Pons (tissue), 1 donor: ENCODE measurements at regions not wholly inside any gene's neighbourhood (a gene's known extent, or its start where the extent isn't known, plus 50 kb on each side); places are given as distances from the start of the nearest gene placed in this dataset.
"Not testable (repeated sequence)": the region's sequence is repeated elsewhere in the genome, so short reads cannot be mapped to it uniquely, and the experiment has no call there.

Source experiments
- DNase-seq: peaks from one replicate; pipeline ENCODE4 v3.0.0-alpha.2; 2016; ENCODE audit warnings: low spot score

DNA sequence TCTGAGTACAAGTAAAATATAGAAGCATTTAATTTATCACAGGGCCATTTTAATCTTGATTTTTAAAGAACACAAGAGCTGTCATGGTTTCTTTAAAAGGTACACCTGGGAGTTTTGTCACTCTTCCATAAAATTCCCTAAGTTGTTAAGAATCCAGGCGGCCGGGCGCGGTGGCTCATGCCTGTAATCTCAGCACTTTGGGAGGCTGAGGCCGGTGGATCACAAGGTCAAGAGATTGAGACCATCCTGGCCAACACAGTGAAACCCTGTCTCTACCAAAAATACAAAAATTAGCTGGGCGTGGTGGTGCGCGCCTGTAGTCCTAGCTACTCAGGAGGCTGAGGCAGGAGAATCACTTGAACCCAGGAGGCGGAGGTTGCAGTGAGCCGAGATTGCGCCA lies 278.3 kb downstream of the PCDH17 start:
- DNase-seq, result not testable (repeated sequence)

DNA sequence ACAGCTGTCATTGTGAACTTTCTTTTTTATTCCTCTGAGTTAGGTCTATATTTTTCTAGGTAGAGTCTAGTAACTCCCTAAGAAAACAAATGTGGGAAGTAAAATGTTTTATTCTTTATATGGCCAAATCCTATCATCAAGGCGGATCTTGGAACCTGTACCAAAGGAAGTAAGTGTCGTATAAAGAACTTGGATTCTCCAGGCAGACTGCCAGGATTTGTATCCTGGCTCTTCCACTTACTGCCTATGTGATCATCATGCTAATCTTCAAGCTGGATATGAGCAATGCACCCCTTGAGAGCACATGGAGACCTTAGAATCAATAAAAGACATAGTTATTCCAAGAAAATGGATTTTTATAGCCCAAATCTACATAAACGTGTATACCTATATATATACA lies 286.5 kb downstream of the PCDH17 start:
- DNase-seq, result peak; percentile 32

DNA sequence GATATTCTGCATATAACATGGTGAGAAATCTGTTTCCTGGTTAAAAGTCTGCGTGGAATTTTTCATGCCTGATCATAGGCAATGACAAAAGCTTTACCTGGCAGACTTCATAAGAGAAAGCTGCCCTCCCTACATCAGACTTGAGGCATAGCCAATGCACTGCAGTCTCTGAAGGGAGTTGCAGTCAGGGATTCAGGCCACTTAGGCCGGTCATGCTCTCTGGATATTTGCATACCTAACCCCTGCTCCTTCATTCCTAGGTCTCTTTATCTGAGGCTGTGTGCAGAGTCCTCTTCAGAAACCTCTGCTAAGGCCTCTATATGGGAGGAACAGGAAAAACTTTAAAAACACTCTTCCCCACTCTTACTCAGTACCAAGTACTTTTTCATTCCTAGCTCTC lies 287.4 kb downstream of the PCDH17 start:
- no peak for DNase-seq

DNA sequence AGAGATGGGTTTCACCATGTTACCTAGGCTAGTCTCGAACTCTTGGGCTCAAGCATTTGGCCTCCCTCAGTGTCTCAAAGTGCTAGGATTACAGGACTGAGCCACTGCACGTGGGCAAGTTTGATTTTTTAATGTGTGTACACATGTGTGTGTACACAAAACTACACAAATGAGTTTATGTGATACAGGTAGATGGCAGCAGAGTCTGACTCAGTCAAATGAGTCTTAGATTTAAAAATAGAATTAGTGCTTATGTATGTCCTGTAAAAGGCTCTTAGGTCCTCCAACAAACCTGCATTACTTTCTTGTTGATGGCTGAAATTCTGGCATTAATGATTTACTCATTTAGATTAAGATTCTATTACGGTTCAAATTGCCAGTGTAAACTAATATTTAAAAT lies 293.7 kb downstream of the PCDH17 start:
- DNase-seq, result peak; percentile 3

DNA sequence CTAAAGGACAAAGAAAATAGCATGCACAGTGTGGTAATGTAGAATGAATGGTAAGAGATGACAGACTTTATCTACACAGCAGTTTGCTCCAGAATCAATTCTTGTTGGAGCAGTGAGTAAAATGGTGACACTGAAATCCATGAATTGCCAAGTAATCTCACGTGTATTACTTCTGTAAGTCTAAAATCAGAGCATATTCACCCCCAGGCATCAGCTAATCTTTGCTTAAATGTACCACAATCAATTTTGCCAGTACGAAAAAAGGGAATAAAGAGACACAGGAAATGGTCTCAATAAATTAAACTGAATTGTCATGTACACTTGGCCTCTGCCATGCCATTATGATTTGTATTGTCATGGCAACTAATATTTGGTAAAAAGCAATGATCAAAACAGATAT lies 294.2 kb downstream of the PCDH17 start:
- no peak for DNase-seq

DNA sequence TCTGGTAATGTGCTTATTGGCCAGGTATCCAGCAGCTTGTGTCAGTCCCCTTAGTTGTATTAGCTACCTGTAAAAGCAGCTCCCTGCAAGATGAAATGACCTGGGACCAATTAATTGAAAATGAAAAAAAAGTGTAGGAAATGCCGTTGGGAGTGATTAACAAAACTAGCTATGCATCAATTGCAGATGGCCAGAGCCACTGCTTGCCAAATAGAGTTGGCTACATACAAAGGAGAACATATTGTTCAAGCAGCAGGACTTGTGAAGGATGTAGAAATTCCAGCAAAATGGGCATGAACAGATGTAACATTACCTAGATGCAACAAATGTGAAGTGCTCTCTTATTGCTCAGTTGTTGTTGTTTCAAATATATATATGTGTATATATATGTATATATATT lies 300.5 kb downstream of the PCDH17 start:
- peak; percentile 5 for DNase-seq

DNA sequence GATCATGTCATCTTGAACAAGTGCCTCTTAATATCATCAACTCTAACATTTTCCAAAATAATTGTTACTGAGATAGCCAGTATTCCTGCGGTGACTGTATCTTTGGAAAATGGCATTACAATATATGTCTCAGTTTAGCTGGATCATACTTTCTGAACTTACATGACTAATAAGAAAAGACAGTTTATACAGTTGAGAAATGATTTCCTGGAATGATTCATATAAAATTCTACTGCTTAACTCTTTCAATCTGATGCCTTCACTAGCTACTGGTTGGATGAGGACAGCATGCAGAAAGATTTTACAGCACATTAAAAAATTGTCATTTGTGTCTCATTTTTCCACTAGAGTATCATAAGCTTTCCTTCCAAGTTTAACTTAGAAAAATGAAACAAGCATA lies 302.1 kb downstream of the PCDH17 start:
- no peak for DNase-seq

DNA sequence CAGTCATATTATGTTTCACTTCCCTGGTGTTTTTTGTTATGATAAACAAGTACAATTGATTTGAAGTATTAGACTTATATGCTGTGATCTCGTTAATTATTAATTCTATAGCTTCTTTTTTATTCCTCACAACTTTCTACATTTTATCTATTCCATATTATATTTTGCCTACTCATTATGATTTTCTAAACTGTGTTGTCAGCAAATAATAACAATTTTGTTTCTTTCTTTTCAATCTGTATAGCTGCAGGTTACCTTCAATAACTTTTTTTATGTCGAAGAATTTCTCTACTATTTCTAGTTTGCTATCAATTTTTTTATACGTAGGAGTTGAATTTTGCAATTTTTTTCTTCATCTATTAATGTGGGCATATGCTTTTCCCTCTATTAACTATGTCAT lies 304.4 kb downstream of the PCDH17 start:
- DNase-seq, result no peak

DNA sequence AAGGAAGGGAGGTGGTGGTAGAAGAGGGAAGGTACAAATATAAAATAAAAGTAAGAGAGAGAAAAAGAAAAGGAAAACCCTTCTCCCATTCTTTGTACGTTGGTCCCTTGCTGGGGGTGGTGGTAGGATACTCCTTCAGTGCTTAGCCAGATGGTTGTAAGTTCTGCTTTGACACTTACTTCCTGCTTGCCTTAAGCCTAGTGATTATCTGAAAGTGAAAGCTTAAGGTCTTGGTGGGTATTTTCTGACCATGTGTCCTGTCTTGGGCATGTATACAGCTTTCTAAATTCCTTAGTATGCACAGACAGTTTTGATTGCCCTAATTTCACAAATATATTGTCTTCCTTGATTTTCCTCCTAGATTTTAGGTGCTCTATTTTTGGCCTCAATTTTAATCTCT lies 314.8 kb downstream of the PCDH17 start:
- DNase-seq, result no peak

DNA sequence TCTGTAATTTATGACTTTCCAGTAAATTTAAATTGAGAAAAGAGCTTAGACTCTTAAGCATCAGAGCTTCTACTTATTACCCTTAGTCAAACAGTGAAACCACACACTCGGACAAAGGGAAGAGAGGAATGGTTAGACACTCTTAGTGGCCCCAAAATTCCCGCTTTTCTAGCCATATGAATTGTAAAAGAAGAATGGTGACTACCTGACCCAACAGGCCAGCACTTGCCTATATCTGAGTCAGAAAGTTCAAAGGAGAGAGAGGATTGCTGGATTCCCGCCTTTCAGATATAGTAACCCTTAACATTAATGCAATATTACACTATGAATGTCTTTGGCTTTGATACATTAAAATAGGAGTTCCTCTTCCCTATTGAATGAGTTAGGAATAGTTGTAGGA lies 317.3 kb downstream of the PCDH17 start:
- no peak for DNase-seq

DNA sequence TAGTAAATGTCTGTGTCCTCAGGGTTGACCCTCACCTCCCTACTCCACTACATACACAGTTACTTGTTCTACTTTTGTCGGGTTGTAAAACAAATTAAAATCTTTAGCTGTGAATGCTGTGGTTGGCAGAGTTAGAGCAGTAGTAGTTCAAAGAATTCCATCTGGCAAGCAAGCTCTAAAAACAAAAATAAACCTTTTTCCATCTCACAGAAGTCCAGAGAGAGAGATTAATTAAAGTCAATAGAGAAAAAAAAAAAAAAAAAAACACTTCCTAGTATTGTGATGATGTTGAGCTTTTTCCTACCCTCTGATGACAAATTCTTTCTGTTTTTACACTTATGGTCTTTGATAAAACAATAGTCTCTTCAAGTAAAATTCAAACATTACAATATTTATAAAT lies 338.4 kb downstream of the PCDH17 start:
- DNase-seq, result no peak

DNA sequence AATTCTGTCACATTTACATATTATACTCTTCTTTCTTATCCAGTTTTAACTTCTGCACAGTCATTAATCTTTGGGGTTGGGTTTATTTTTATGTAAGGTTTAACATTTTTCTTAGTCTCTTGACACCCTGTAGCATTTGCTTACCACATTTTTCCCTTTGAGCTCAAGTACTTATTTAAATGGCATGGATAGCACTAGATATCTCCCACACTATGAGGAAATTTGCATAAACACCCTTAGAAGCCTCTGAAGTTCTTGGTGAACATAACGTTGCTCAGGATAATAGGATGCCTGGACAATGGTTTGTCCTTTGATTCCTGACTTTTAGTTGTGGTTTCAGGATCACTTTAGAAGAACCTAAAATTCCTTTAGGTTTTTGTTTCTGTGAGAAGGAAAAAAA lies 338.9 kb downstream of the PCDH17 start:
- DNase-seq, result no peak

DNA sequence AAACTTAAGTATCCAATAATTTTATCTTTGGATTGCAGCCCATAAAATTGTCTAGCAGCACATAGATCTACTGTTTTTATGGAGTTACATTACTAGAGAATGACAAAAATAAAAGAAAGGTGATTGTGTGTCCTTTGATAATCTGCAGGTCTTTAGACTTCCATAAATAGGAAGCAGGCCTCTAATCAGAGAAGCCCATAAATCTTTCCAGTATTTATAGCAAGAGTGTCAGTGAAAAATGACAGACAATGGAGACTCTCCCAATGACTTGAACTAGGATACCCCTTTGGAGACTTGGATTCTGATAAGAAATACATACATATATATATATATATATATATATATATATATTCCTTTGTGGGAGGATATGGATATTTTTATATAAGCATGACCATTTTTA lies 351.2 kb downstream of the PCDH17 start:
- DNase-seq, result no peak

DNA sequence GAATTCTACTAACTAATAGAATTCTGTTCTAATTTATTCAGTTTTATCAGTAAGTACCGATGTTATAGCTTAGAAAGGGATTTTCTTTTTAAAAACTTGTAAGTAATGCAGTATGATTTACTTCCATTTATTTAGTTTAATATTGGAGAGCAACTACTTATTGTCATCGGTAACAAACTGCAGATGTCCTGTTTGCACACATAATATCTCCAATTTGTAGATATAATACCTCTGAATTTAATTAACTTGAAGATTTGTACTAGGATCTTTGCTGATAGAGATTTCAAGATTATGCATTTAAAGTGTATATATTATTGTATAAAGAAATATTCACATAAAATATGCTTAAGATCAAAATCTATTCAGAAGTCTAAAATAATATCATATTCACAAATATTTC lies 356.7 kb downstream of the PCDH17 start:
- no peak for DNase-seq

DNA sequence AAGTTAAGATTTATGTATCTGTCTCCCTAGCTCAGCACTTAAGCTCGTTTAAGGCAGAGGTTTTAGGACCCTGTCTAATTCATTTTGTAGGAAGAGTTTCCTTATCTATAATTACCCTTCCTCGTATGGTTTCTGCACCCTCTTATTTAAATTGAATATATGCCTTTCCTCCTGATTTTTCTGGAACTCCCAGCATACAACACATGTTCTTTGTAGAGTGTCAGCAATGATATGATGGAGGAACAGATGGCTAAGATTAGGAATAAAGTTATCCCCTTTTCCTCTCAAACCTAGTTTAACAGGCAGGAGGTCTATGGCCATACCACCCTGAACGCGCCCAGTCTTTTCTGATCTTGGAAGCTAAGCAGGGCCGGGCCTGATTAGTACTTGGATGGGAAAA lies 359.5 kb downstream of the PCDH17 start:
- no peak for DNase-seq

DNA sequence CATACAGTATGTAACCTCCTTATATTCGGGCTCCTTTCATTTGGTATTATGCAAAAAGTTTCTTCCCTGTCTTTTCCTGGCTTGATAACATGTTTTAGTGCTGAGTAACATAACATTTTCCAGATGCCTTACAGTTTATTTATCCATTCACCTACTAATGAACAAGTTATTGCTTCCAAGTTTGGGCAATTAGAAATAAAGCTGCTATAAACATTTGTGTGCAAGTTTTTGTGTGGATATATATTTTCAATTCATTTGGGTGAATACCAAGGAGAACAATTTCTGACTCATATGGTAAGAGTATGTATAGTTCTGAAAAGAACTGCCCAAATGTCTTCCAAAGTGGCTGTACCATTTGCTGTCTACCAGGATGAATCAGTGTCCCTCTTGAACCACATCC lies 360.9 kb downstream of the PCDH17 start:
- no peak for DNase-seq

DNA sequence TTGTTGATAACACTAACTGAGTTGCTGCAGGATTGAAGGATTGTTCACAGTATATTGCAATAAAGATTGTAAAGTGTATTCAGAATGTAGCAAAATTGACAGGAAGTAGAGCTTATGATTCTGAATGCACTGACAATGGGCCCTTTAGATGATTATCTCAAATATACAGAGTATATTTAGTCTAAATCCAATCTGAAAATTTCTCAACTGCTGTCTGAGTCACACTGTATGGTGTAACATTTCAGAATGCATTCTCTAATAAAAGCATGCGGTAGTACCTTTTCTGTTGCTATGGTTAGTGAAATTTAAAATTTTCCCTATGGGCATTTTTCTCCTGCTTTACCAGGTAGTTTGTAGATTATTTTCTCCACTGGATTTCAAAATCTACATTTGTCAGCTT lies 365.2 kb downstream of the PCDH17 start:
- DNase-seq, result no peak

DNA sequence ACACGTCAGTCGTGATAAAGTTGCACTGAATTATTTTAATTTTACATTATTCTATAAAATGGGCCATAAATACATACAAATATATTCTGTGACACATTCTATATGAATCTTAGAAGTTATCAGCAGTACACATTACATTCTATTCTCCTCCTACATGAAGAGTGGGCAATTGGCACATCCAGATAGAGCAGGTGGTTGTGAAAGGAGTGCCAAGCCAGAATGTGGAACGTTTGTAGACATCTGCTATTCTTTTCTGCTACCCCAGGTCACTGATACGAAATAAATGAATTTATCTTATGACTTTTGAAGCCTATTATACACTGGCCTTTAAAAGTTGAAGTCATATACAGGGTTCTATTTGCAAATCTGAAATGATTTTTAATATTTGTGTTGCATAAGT lies 373.2 kb downstream of the PCDH17 start:
- no peak for DNase-seq

DNA sequence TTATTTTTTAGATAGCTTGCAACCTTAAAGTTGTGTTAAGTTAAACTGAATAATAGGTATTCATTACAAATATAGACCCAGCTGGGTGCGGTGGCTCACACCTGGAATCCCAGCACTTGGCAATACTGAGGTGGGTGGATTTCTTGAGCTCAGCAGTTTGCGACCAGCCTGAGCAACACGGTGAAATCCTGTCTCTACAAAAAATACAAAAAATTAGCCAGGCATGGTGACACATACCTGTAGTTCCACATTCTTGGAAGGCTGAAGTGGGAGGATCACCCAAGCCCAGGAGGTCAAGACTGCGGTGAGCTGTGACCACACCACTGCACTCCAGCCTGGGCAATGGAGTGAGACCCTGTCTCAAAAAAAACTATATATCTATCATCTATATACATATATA lies 386.5 kb downstream of the PCDH17 start:
- DNase-seq, result no peak

DNA sequence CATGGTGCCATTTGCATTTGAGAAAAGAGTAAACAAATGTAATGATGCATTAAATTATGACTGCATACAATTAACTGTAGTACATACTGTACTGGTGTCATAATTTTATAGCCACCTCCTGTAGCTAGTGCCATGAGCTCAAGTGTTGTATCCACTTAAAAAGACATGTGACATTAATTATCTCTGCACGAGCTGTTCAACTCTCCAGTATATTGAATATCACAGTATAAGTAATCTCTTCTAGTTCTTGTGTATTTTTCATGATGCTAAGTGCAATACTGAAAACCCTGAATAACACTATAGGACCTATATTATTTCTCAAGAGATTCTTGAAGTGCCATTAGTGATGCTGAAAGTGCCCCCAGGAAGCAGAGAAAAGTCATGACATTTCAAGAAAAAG lies 387.3 kb downstream of the PCDH17 start:
- no peak for DNase-seq

DNA sequence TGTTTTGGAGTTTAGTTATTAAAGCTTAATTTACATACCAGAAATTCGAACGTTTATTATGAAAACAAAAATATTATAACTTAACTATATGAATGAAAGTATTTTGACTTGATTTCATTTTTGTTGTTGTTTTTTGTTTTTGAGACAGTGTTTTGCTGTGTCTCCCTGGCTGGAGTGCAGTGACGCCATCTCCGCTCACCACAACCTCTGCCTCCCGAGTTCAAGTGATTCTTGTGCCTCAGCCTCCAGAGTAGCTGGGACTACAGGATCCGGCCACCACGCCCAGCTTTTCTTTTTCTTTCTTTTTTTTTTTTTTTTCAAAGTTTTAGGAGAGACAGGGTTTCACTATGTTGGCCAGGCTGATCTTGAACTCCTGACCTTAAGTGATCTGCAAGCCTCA lies 392.6 kb downstream of the PCDH17 start:
- no peak for DNase-seq

DNA sequence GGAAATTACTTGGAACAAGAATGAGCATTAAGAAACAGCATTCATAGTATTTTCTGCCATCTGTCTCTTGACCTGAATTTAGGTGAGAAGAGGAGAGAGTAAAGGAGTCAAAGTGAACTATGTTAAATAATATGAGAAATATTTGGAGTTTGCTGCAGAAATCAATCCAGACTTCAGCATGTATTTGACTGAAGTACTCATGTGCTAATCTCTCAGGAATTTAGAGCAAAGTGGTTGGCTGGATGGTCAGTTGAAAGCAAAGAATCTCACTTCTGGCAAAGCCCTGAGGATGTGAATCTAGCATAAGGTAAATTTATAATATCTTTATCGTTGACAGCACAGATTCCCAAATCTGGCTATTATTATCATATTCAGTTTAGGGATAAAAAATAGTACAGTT lies 394.3 kb downstream of the PCDH17 start:
- no peak for DNase-seq

DNA sequence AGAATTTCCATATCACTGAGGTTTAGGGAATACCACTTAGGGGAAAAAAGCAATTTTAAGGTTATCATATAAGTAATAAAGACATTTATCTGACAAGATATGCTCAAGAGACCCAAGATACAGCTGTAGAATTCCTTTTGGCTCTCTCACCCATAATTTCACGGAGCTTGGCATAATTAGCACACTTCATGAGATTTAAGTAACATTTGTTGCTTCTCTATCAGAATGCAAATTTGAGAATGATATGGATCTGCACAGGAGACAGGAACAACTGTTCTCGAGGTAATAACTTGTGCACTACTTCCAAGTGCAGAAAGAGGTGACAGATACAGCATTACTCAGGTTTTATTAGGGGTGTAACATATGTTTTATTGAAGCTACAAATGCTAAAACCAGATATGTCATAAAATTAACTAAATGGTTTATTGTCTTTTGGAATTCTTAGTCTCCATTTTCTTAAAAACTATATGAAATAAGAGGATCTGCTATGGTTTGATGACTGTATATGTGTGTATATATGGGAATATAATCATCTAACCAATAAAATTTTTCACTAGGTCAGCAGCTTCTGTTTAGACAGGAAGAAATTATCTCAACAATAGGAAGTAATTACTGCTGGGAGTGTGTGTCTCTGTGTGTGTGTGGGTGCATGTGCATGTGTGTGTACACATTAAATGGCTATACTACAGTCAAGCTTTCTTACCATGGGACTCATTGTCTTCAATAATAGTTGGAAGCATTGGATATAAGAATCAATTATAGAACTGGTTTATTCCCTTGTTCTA lies 401.3 kb downstream of the PCDH17 start:
- no peak for DNase-seq

DNA sequence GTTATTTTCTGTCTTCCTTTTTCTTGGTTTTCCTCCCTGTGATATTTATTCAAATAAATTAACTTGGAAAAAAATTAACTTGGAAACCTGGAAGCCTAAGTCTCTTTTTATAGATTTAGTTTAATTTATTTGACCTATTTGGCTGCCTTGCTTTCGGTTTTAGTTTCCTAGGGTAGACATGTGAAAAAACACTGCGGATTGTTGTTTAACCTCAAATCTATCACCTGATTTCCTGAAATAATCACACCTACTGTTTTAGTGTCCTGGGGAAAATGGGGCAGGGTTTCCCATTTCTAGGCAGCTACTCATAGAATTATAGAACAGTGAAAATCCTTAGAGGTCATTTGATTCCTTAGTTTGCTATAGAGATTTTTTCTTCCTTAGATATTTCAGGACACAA lies 412.4 kb downstream of the PCDH17 start:
- no peak for DNase-seq

DNA sequence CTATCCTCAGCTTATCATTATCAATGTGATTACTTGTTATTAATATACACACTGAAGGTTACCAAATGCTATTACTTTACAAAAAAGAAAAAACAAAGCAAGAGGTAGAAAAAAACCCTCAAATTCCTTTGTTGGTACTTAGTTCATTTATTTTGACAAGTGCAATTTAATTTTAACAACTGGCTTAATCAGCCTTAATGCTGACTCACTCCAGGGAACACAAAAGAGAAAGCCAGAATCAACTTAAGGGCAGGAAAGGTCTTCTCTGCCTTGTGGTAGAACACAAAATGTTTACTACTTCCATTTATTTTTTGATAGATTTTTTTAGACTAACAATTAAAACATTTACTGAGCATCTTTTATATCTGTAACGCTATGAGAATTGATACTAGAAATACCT lies 417.1 kb downstream of the PCDH17 start:
- DNase-seq, result no peak
